HG02642 (cell line): ENCODE measurements at regions not wholly inside any gene's neighbourhood (a gene's known extent, or its start where the extent isn't known, plus 50 kb on each side); places are given as distances from the start of the nearest gene placed in this dataset.
"Not testable (repeated sequence)": the region's sequence is repeated elsewhere in the genome, so short reads cannot be mapped to it uniquely, and the experiment has no call there.

ENCODE experiments used
- ATAC-seq: cut with Tn5 transposase; IDR thresholded peaks from one replicate; pipeline ENCODE4 v1.9.1; 2021; ENCODE audit warnings: mild to moderate bottlenecking; ENCODE audit not compliant: unreplicated experiment, poor library complexity

DNA sequence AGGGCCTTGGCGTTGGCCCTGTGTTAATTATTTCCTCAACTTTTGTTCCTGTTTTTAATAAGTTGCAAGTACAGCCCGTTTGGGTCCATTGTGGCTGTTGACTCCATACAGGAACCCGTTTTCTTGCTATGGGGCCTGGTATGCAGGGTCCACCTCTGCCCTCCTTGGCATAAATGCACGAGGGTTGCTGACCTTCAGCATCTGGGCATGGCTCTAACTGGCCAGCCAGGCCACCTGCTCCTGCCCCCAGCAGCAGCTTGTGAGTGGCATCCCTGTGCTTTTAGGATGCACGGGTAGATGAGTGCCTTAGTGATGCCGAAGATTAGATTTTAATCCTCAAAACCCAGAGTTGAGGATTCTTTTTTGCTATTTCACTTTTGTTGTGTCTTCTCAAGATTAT is 123.2 kb downstream of the GLRX3 start:
- ATAC-seq, result no peak

DNA sequence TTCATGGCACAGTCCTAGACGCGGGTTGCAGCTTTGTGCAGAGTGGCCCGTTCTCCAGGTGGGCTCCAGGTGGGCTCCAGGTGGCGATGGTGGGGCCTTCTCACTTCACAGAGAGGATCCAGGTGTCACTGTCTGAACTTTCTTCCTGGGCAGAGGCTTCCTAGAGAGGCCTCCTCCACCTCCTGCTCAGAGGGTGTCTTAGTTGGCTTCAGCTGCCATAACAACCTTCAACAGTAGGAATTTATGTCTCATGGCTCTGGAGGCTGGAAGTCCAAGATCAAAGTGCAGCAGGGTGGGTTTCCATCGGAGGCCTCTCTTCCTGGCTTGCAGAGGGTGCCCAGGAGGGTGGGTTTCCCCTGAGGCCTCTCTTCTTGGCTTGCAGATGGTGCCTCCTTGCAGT is 125.1 kb downstream of the GLRX3 start:
- ATAC-seq, result no peak

DNA sequence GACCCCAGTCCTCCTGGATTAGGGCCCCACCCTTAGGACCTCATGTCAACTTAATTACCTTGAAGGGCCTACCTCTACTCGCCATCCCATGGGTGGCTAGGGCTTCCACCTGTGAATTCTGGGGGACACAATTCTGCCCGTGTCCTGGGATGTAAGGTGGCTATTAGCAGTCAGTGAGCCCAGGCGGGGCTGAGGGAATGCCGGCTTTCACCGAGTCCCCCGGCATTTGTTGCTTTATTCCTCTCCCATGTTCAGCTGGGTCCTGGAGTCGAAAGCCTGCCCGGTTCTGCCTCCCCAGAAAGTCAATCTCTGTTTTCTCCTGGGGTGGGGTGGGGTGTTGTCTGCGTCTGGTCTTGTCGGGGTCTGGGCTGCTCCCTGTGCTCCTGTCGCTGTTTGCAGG is 125.6 kb downstream of the GLRX3 start:
- ATAC-seq, result no peak

DNA sequence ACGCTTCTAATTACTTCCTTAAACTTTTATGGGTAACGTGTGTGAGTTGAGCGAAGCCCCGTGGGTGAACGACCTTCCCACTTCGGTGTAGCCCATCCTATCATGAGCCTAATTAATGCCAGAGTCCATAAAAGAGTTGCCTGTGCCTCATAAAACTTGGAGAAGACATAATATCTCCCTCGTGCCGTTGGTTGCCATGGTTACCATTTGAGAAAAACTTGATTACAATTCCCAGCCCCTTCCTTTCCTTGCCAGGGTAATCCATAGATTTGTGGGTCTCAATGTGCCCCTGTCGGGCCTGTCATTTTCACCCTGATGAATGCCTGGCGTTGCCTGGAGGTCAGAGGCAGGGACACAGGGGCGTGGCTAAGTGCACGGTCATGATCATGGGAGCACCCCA is 127.1 kb downstream of the GLRX3 start:
- ATAC-seq, result no peak

DNA sequence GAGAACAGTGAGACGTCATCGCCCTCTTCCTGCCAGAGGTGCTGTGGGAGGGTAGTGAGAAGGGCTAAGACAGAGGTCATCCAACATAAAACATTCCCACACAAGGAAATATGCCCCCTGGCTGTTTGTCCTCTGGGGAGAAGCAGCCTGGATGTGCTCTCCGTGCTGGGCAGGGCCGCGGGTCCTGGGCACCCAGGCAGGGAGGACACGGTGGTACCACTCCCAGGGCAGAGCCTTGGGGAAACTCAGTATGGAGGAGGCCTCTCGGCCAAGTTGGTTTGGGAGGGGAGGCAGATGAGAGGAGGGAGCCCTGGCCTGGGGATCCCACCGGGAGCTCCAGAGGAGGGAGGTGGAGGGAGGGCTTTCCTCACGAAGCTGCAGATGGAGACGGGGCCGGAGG is 129.4 kb downstream of the GLRX3 start:
- ATAC-seq, result no peak

DNA sequence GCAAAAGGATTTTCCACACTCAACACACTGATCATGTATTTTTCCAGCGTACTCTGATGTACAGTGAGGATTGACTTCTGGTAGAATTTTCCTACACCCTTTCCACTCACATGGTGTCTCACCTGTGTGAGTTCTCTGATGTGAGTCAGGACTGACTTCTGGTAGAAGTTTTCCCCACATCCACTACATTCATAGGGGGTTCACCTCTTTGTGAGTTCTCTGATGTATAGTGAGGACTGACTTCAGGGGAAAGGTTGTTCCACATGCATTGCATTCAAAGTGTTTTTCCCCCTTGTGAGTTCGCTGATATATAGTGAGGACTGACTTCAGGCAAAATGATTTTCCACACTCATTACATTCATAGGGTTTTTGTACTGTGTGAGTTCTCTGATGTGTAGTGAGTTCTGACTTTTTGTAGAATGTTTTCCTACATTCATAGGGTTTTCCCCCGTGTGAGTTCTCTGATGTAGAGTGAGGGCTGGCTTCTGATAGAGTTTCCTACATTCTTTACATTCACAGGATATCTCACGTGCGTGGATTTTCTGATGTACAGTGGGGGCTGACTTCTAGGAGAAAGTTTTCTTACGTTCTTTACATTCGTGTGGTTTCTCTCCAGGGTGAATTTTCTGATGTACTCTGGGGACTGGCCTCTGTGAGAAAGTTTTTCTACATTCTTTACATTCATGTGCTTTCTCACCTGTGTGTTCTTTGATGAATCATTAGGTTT is 146.5 kb downstream of the GLRX3 start:
- ATAC-seq, result no peak

DNA sequence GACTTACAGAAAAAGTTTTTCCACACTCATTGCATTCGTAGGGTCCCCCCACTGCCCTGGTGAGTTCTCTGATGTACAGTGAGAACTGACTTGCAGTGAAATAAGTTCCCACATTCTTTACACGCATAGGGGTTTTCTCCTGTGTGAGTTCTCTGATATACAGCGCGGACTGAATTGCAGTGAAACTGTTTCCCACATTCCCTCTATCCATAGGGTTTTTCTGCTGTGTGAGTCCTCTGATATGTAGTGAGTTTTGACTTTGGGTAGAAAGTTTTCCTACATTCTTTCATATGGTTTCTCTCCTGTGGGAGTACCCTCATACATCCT is 147.0 kb downstream of the GLRX3 start:
- ATAC-seq, result no peak

DNA sequence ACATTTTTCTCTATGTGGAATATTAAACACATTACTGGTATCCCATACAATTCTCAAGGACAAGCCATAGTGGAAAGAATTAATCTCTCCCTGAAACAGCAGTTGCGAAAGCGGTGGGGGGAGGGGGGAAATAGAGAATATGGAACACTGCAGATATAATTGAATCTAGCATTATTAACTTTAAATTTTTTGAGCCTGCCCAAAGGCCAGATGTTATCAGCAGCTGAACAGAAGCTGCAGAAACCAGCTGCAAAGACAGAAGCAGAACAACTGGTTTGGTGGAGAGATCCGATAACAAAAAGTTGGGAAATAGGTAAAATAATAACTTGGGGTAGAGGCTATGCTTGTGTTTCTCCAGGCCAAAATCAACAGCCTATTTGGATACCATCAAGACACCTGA is 159.6 kb downstream of the GLRX3 start:
- not testable (repeated sequence) for ATAC-seq

DNA sequence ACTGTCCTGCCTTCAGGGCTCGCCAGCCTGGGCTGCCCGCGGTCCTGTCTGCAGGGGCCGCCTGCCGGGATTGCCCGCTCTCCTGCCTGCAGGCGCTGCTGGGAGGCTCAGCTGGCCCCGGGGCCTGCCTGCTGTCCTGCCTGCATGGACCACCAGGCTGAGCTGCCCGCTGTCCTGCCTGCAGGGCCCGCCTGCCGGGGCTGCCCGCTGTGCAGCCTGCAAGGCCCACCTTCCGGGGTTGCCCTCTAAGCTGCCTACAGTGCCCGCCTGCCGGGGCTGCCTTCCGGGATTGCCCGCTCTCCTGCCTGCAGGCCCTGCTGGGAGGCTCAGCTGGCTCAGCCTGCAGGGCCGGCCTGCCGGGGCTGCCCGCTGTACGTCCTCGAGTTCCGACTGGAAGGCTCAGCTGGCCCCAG is 164.4 kb downstream of the GLRX3 start:
- ATAC-seq, result peak; percentile 39

DNA sequence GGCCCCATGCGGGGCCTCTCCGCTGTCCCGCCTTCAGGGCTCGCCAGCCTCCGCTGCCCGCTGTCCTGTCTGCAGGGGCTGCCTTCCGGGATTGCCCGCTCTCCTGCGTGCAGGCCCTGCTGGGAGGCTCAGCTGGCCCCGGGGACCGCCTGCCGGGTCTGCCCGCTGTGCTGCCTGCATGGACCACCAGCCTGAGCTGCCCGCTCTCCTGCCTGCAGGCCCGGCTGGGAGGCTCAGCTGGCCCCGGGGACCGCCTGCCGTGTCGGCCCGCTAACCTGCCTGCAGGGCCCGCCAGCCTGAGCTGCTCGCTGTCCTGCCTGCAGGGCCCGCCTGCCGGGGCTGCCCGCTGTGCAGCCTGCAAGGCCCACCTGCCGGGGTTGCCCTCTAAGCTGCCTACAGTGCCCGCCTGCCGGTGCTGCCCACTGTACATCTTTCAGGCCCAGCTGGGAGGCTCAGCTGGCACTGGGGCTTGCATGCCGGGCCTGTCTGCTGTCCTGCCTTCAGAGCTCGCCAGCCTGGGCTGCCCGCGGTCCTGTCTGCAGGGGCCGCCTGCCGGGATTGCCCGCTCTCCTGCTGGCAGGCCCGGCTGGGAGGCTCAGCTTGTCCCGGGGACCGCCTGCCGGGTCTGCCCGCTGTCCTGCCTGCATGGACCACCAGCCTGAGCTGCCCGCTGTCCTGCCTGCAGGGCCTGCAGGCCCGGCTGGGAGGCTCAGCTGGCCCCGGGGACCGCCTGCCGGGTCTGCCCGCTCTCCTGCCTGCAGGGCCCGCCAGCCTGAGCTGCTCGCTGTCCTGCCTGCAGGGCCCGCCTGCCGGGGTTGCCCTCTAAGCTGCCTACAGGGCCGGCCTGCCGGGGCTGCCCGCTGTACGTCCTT is 165.1 kb downstream of the GLRX3 start:
- ATAC-seq, result peak; percentile 66

DNA sequence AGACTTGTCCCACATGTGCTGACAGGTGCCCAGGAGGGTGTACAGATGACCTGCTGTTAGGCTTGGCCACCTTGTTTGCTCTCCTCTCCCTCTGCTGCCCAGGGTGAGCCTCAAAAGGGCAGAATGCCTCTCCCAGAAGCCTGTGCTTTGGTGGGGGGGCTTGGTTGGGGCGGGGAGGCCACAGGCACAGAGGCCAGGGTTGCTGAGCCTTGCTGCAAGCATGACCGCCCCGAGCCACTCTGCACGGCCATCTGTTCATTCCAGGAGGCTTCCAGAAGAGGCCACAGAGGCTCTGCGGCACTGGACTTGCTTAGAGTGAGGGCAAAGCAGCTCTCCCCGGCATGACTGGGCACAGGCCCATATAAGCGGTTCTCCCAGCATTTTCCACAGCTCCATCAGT is 190.8 kb downstream of the GLRX3 start:
- ATAC-seq, result no peak

DNA sequence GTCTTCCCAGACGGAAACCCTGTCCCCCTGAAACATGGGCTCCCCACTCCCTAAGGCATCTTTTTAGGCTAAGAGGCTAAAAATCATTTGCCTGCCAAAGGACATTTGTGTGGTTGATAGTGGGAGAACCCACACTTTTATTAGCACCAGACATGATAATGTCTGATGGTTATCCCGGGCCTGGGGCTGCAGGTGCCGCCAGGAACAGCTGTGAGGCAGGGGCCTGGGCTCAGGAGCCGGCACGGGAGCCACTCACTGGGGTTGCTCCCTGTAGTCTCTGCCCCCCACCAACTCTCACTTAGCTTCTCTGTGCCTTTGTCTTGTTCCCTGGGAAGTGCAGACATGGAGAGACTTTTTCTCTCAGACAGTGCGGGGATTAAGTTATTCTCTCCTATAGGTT is 193.6 kb downstream of the GLRX3 start:
- ATAC-seq, result no peak

DNA sequence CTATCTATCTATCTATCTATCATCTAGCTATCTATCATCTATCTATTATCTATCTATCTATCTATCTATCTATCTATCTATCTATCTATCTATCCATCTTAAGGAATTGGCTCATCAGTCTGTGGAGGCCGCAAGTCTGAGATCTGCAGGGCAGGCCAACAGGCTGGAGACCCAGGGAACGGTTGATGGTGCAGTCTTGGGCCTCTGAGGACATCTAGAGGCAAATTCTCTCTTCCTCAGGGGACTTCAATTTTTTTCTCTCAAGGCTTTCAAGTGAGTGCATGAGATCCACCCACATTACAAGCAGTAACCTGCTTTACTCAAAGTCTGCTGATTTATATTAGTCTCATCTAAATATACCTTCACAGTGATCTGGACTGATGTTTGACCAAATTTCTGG is 197.0 kb downstream of the GLRX3 start:
- ATAC-seq, result no peak

DNA sequence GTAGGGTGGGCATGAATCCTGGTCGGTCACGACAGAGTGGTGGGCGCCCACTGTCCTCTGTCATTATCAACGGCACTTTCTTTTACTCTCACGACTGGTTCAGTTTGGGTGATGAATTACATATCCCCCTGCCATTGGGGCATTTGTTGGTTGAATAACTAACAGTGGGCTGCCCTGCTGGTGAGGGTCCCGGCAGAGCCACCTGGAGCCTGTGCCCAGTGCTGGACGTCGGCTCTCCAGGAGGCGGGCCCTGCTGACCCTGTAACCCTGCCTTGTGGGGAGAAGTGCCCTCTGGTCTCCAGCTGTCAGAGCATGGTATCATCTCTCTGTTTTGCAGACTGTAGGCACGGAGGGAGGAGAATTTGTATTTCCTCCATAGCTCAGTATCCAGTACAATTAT is 199.1 kb downstream of the GLRX3 start:
- ATAC-seq, result no peak

DNA sequence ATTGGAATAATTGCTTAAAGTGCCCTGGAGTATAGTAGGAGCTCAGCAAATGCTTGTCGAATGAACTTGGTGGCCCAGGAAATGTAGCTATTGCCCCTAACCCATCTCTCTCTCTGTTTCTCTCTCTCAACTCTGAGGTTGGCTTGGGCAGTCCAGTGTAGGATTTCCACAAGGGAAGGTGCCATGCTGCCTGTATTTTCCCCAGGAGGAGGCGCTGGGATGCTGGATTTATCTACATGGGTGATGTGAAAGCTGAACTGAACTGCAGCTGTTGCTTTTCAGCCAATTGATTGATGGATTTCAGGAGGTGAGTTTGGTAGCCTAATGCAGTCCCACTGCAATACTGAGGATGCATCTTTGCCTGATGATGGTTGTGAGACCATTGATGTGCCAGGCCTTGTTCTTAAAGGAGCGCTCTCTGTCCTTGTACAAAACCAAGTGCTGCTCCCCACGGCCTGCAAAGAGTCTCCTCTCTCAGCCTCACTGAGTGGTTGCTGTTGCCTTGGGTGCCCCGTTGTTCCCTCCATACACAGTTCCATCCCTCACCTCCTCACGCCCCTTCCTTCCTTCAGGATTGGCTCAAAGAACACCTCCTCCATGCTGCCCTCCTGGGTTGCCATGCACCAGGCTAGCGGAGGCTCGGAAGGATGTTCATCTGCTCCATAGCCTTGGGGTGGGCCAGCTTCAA is 200.6 kb downstream of the GLRX3 start:
- no peak for ATAC-seq

DNA sequence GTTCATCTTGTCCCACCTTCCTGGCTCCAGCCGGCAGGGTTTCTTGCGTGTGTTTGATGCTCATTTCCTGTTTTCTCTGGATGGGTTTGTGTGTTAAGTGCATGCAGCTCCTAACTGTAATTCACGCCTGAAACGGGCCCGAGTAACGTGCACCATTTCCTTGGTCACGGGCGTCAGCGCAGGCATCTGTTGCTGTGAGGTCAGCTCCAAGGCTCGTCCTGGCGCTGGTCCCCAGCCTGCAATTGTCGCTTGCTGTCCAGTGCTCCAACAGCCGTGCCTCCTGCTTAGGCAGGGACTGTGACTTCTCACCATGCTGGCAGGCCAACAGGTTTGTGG is 201.1 kb downstream of the GLRX3 start:
- no peak for ATAC-seq

DNA sequence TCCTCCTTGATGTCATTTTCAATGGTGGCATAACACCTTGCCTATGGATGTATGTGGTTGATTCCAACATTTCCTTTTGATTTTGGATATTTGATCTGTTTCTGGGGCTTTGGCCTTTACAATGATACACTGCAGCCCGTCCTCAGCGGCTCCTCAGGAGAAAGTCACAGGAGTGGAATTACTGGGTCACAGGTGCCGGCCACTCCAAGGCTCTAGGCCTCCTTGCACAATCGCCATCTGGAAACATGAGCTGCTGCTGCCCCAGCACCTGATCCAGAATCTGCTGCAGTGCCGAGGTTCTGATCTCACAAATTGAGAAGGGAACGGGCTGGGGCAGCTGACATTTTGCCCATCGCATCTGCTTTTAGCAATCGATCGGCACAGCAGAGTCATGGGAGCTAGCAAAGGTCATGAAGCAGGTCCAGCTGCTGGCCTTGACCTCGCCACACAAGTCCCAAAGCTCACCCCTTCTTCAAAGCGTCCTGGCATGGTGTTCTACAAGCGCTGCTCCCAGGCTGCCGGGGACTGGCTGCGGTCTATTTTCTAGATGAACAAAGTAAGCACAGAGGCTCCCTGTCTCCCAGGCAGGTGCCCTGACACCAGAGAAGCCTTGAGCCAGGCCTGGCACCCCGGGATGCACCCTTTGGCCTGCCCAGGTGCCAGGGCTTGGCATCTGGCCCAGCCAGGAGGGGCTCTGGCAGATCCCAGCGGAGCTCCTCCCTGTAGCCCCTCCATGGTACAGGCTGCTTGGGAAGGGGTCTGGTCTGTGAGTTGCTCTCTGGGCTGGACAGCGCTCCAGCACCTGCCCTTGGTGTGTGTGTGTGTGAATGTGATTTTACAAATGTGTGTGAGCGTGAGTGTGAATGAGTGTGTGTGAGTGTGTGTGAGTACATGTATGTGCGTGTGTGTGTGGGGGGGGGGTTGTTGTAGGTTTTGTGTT is 201.8 kb downstream of the GLRX3 start:
- no peak for ATAC-seq

DNA sequence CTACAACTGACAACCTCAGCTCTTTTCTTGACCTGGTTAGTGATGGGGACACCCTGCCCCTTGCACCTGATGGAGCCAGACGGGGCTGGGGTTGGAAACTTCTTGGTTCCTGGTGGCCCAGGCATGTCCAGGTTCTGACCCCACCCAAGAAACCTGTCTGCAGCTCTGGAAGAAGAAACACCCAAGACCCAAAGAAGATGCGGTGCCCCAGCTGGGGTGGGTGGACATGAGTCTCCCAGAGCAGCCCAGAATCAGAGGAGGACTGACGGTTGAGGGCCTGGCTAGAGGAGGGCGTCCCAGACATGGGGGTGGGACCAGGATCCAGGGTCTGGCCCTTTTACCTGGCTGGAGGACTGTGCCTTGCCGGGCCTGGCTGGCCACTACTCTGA is 202.4 kb downstream of the GLRX3 start:
- no peak for ATAC-seq

DNA sequence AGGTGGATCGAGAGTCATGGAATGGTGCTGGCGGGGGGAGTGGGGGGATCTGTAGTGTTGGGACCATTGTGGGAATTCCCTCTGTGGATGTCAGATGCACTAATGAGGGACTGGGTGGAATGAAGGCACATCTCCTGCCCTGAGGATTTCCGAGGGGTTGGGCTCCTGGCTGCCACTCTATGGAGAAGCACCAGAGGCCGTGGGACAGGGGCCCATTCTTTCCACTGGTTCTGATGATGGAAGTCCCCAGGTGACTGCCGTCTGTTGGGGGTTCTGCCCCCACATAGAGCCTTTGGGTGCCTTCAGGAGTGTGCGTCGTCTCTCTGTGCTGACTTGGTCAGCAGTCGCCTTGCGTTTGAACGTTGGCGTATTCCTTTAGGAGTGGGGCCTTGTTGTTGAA is 202.9 kb downstream of the GLRX3 start:
- no peak for ATAC-seq

DNA sequence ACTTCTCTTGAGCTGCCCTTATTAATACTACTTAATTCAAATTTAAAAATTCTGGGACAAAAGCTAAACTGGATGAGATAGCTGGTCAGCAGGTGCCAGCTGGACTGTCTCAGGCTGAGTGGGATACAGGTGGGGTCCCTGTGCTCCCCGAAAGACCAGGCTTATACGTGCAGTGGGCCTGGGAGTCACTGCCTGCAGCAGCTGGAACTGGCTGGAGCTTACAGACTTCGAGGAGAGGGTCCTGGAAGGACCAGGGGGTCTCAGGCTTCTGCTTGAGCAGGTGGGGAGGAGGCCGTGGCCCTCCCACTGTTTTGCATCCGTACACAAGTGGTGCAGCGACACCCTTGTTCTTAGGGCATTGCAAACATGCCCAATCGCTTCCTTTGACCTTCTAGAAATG is 203.7 kb downstream of the GLRX3 start:
- ATAC-seq, result no peak
